HepG2 (cell line): ENCODE measurements at regions not wholly inside any gene's neighbourhood (a gene's known extent, or its start where the extent isn't known, plus 50 kb on each side); places are given as distances from the start of the nearest gene placed in this dataset.

ENCODE experiments used
- ATAC-seq: fragments of 200-7000 bp; cut with Tn5 transposase; 3 replicates; pipeline ENCODE4 v1.9.1; 2020; ENCODE audit warnings: mild to moderate bottlenecking, moderate library complexity
- BruUV-seq: library from RNA; stranded (reverse); fragments of 400-500 nt; replicated peaks from 2 replicates; lab custom pipeline; 2021; lab: Mats Ljungman, UMichigan
- CTCF ChIA-PET: fragments of 300-600 bp; formaldehyde crosslinking; extraction: SDS; loops from one replicate; lab custom pipeline; 2021; ENCODE audit warnings: low total read pairs, inconsistent platforms, low intra/inter-chr PET ratio; lab: Yijun Ruan, JAX
- POLR2A ChIA-PET: fragments of 350-600 bp; sonication (Branson Sonifier 250); formaldehyde crosslinking; loops from one replicate; lab custom pipeline; 2020; ENCODE audit warnings: antibody characterized with exemption, inconsistent platforms; lab: Yijun Ruan, JAX
- DNase-seq: peaks from one replicate; pipeline ENCODE4 v3.0.0-alpha.2; 2015; ENCODE audit warnings: low spot score
- FAIRE-seq: peaks from 3 replicates; lab custom pipeline; 2011; peaks lifted over from hg19 to GRCh38; lab: Jason Lieb, UNC
- H2AFZ ChIP-seq: one replicate; pipeline ENCODE4 v1.6.1; 2011; ENCODE audit warnings: low read length, inconsistent platforms
- H3K27ac ChIP-seq: fragments of 300-600 bp; 3 replicates; pipeline ENCODE4 v1.8.0; 2011; ENCODE audit warnings: mixed run types, mild to moderate bottlenecking, mixed read lengths, low read length, inconsistent platforms; ENCODE audit not compliant: insufficient read depth; ENCODE audit errors: extremely low read length
- H3K27me3 ChIP-seq, 2 experiments: fragments of 200-600 bp in 1 of 2; 2 replicates in 1 of 2; 3 replicates in 1 of 2; pipeline versions ENCODE4 v1.6.0 to v1.8.0; 2011; ENCODE audit warnings: low read length in 2 of 2, mild to moderate bottlenecking in 2 of 2, moderate library complexity in 2 of 2, inconsistent platforms in 1 of 2; ENCODE audit not compliant: insufficient read depth in 2 of 2, control insufficient read depth in 1 of 2
- H3K36me3 ChIP-seq, 2 experiments: fragments of 200-600 bp in 1 of 2; replicated peaks in 1 of 2; 2 replicates in 1 of 2; 3 replicates in 1 of 2; pipeline versions ENCODE4 v1.5.1 to v1.8.0; 2011; ENCODE audit warnings: low read length in 2 of 2, inconsistent platforms in 1 of 2; ENCODE audit not compliant: insufficient read depth in 2 of 2, control insufficient read depth in 1 of 2
- H3K4me1 ChIP-seq: 2 replicates; pipeline ENCODE4 v1.5.1; 2012; ENCODE audit warnings: low read length, inconsistent platforms; ENCODE audit not compliant: insufficient read depth
- H3K4me2 ChIP-seq: 2 replicates; pipeline ENCODE4 v1.6.0; 2011; ENCODE audit warnings: low read depth, low read length, inconsistent platforms
- H3K4me3 ChIP-seq, 3 experiments: fragments of 200-600 bp in 1 of 3; sonication (generic), shearing (Covaris generic) in 1 of 3; replicated peaks in 1 of 3; 2 replicates each; pipeline ENCODE4 v1.5.1; 2011 to 2016; ENCODE audit warnings: low read length in 3 of 3, inconsistent platforms in 2 of 3, low read depth in 2 of 3, mild to moderate bottlenecking in 2 of 3, control low read depth in 1 of 3, mixed read lengths in 1 of 3; ENCODE audit not compliant: insufficient read depth in 1 of 3
- H3K79me2 ChIP-seq: one replicate; pipeline ENCODE4 v1.6.1; 2011; ENCODE audit warnings: low read length, inconsistent platforms; ENCODE audit not compliant: insufficient read depth
- H3K9ac ChIP-seq: 2 replicates; pipeline ENCODE4 v1.6.0; 2011; ENCODE audit warnings: mild to moderate bottlenecking, low read depth, low read length, inconsistent platforms; ENCODE audit not compliant: insufficient read depth
- H3K9me3 ChIP-seq: 2 replicates; pipeline ENCODE4 v1.5.1; 2012; ENCODE audit warnings: mild to moderate bottlenecking, low read length
- H4K20me1 ChIP-seq: 2 replicates; pipeline ENCODE4 v1.6.0; 2011; ENCODE audit warnings: inconsistent platforms, mild to moderate bottlenecking, low read length, moderate library complexity; ENCODE audit not compliant: insufficient read depth
- CC2D1A ChIP-seq: sonication (generic); formaldehyde crosslinking; IDR thresholded peaks from 2 replicates; pipeline ENCODE4 v1.8.1; 2023; ENCODE audit warnings: mild to moderate bottlenecking, missing genetic modification reagents
- RFX5 ChIP-seq: IDR thresholded peaks from 2 replicates; pipeline ENCODE4 v1.6.1; 2011; ENCODE audit warnings: low read depth, low read length, improper control_type of control experiment
- TAF15 ChIP-seq: fragments of 200-400 bp; formaldehyde crosslinking; IDR thresholded peaks from one replicate; pipeline ENCODE4 v1.6.1; 2018; ENCODE audit warnings: mild to moderate bottlenecking, low read depth, low read length; ENCODE audit not compliant: poor library complexity, severe bottlenecking
- ZNF329 ChIP-seq: sonication (generic); formaldehyde crosslinking; IDR thresholded peaks from 2 replicates; pipeline ENCODE4 v1.9.0; 2021; ENCODE audit warnings: low read depth, mild to moderate bottlenecking, missing genetic modification reagents
- ZNF510 ChIP-seq: sonication (generic); formaldehyde crosslinking; IDR thresholded peaks from 2 replicates; pipeline ENCODE4 v1.4.0; 2020; ENCODE audit warnings: low read depth, mild to moderate bottlenecking, missing genetic modification reagents
- WGBS: methylation state at CpG from one replicate; pipeline ENCODE4 v1.1.6; 2017; ENCODE audit warnings: low lambda C conversion rate; 5-methylcytosine and 5-hydroxymethylcytosine counted together
- in situ Hi-C: cut with HindIII; loops from 2 replicates; pipeline ENCODE4 v1.10.0; 2017; ENCODE audit warnings: low pct_unique_long_range_greater_than_20kb; ENCODE audit not compliant: extremely low pct_ligation_motif_present
- intact Hi-C: fragments of 100-400 bp; cut with micrococcal nuclease; formaldehyde crosslinking; loops from one replicate; pipeline ENCODE4 v1.10.0; 2022; ENCODE audit not compliant: unreplicated experiment
- TF ChIP-seq, protein P1 (sequence below): sonication (generic); formaldehyde crosslinking; IDR thresholded peaks from 2 replicates; pipeline ENCODE4 v1.4.0; 2020; ENCODE audit warnings: missing genetic modification reagents
- TF ChIP-seq, protein P2 (sequence below): sonication (generic); formaldehyde crosslinking; IDR thresholded peaks from 2 replicates; pipeline ENCODE4 v1.9.0; 2022; ENCODE audit warnings: missing genetic modification reagents, mild to moderate bottlenecking, borderline replicate concordance

DNA sequence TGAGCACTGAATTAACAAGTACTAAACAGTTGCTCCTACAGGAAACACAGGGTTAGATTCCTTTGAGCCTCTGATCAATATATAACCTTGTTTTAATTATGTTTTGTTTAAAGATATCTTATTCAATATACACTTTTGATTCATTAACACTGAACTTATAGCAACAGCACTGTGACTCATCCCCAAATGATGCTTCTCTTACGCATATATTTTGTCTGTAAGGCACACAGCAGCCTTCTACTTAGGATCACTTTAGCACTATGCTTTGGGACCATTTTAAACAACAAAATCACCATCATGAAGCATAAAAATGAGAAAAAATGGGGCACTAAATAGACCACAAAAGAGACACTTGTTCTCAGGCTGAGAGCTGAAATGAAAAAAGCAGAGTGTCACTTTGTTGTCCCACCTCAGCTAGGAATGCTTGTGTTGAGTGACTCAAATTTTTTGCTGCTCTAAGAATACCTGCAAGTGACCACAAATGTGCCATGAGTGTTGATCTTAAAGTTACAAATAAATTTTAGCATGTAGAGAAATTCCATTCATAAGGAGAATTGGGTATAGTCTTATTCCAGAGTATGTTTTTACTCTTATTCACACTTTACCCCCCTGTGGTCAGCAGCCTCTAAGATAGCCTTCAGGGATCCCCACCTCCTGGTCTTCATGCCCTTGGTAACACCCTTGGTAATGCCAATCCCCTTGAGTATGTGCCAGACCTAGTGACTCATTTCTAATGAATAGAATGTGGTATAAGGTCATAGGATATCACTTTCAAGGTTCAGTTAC is 252.7 kb upstream of the IL12B start (continued):
- TF ChIP-seq, protein P1, sequence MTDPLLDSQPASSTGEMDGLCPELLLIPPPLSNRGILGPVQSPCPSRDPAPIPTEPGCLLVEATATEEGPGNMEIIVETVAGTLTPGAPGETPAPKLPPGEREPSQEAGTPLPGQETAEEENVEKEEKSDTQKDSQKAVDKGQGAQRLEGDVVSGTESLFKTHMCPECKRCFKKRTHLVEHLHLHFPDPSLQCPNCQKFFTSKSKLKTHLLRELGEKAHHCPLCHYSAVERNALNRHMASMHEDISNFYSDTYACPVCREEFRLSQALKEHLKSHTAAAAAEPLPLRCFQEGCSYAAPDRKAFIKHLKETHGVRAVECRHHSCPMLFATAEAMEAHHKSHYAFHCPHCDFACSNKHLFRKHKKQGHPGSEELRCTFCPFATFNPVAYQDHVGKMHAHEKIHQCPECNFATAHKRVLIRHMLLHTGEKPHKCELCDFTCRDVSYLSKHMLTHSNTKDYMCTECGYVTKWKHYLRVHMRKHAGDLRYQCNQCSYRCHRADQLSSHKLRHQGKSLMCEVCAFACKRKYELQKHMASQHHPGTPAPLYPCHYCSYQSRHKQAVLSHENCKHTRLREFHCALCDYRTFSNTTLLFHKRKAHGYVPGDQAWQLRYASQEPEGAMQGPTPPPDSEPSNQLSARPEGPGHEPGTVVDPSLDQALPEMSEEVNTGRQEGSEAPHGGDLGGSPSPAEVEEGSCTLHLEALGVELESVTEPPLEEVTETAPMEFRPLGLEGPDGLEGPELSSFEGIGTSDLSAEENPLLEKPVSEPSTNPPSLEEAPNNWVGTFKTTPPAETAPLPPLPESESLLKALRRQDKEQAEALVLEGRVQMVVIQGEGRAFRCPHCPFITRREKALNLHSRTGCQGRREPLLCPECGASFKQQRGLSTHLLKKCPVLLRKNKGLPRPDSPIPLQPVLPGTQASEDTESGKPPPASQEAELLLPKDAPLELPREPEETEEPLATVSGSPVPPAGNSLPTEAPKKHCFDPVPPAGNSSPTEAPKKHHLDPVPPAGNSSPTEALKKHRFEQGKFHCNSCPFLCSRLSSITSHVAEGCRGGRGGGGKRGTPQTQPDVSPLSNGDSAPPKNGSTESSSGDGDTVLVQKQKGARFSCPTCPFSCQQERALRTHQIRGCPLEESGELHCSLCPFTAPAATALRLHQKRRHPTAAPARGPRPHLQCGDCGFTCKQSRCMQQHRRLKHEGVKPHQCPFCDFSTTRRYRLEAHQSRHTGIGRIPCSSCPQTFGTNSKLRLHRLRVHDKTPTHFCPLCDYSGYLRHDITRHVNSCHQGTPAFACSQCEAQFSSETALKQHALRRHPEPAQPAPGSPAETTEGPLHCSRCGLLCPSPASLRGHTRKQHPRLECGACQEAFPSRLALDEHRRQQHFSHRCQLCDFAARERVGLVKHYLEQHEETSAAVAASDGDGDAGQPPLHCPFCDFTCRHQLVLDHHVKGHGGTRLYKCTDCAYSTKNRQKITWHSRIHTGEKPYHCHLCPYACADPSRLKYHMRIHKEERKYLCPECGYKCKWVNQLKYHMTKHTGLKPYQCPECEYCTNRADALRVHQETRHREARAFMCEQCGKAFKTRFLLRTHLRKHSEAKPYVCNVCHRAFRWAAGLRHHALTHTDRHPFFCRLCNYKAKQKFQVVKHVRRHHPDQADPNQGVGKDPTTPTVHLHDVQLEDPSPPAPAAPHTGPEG (CRISPR knock-in tag): no peak

DNA sequence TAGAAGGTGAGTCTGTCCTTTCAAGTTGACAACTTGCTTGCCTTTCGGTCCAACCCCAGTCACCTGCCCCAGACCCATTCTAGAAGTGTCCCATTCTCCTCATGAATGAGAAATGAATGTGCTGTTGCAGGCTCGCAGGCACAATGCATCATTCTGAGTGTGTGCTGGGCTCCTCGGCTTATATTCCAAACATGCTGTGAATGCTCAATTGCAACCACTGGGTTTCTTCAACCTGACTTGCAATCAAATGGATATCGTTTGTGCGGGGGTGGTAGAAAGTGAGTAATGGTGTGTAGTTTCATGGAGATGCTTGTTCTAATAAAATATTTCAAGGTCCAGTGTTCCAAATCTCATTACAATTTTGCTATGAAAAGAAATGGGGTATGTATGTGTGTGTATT is 256.6 kb upstream of the IL12B start:
- no peaks in the 10 kb centered on the region for H3K27me3 ChIP-seq
- H3K36me3 ChIP-seq: no peaks in the 10 kb centered on the region
- intact Hi-C loops: no loop called here
- H3K4me2 ChIP-seq: no peak overlapping the region
- no peak overlapping the region for H3K4me3 ChIP-seq
- no peak overlapping the region for H3K9ac ChIP-seq
- H3K27ac ChIP-seq: no peak overlapping the region
- no peaks in the 10 kb centered on the region for H3K9me3 ChIP-seq
- no TSS peak for BruUV-seq
- no peak overlapping the region for H2AFZ ChIP-seq
- TF ChIP-seq CC2D1A (CRISPR knock-in tag): no peak
- TF ChIP-seq ZNF510 (CRISPR knock-in tag): no peak
- TF ChIP-seq ZNF329 (CRISPR knock-in tag): no peak
- TF ChIP-seq RFX5: no peak
- TF ChIP-seq, protein P2, sequence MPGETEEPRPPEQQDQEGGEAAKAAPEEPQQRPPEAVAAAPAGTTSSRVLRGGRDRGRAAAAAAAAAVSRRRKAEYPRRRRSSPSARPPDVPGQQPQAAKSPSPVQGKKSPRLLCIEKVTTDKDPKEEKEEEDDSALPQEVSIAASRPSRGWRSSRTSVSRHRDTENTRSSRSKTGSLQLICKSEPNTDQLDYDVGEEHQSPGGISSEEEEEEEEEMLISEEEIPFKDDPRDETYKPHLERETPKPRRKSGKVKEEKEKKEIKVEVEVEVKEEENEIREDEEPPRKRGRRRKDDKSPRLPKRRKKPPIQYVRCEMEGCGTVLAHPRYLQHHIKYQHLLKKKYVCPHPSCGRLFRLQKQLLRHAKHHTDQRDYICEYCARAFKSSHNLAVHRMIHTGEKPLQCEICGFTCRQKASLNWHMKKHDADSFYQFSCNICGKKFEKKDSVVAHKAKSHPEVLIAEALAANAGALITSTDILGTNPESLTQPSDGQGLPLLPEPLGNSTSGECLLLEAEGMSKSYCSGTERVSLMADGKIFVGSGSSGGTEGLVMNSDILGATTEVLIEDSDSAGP: no peak
- TF ChIP-seq TAF15: no peak
- WGBS: 36% methylated on average over 5 of the region's 5 CpGs
- in situ Hi-C loops: no loop called here
- ChIA-PET POLR2A (no interaction called here), CTCF (no interaction called here)
- FAIRE-seq (no peak), DNase-seq (no peak), ATAC-seq (no peak)
- no peaks in the 10 kb centered on the region for H3K4me1 ChIP-seq
- H4K20me1 ChIP-seq: no peaks in the 10 kb centered on the region
- no peaks in the 10 kb centered on the region for H3K79me2 ChIP-seq
